PC-9 (cell line): ENCODE measurements at regions not wholly inside any gene's neighbourhood (a gene's known extent, or its start where the extent isn't known, plus 50 kb on each side); places are given as distances from the start of the nearest gene placed in this dataset.

Source experiments
- BruUV-seq: library from RNA; stranded (reverse); fragments of 400-500 nt; replicated peaks from 2 replicates; lab custom pipeline; 2021; lab: Mats Ljungman, UMichigan
- CTCF ChIA-PET: fragments of 300-600 bp; sonication (Branson Sonifier 250); formaldehyde crosslinking; loops from one replicate; lab custom pipeline; 2022; ENCODE audit warnings: antibody characterized with exemption; lab: Charles Lee
- POLR2A ChIA-PET: fragments of 300-600 bp; sonication (Branson Sonifier 250); formaldehyde crosslinking; loops from one replicate; lab custom pipeline; 2022; ENCODE audit warnings: antibody characterized with exemption; ENCODE audit not compliant: unreplicated experiment; lab: Charles Lee
- DNase-seq, 2 experiments: peaks; one replicate each; pipeline versions ENCODE4 v3.0.0 to v3.0.0-alpha.2; 2015 to 2022; ENCODE audit warnings: mixed read lengths in 1 of 2
- H2AFZ ChIP-seq: fragments of 200-600 bp; sonication (generic); 2 replicates; pipeline ENCODE4 v1.8.1; 2017; ENCODE audit warnings: antibody characterized with exemption
- H3F3A ChIP-seq: fragments of 200-600 bp; sonication (generic); 2 replicates; pipeline ENCODE4 v1.8.1; 2017; ENCODE audit warnings: antibody characterized with exemption, mild to moderate bottlenecking, low read depth; ENCODE audit not compliant: insufficient read depth
- H3K27ac ChIP-seq: fragments of 200-600 bp; sonication (generic); 2 replicates; pipeline ENCODE4 v1.6.1; 2016; ENCODE audit warnings: mixed run types
- H3K27me3 ChIP-seq: fragments of 200-600 bp; sonication (generic); 2 replicates; pipeline ENCODE4 v1.6.1; 2016; ENCODE audit warnings: low read depth, mixed run types; ENCODE audit not compliant: insufficient read depth
- H3K36me3 ChIP-seq: fragments of 200-600 bp; sonication (generic); 2 replicates; pipeline ENCODE4 v1.6.1; 2016; ENCODE audit warnings: low read depth, mixed run types
- H3K4me1 ChIP-seq: fragments of 200-600 bp; sonication (generic); replicated peaks from 2 replicates; pipeline ENCODE4 v1.6.1; 2016; ENCODE audit warnings: mixed run types; ENCODE audit not compliant: insufficient read depth
- H3K4me2 ChIP-seq: fragments of 200-600 bp; sonication (generic); 2 replicates; pipeline ENCODE4 v1.6.1; 2017; ENCODE audit warnings: mixed run types
- H3K4me3 ChIP-seq: fragments of 200-600 bp; sonication (generic); 2 replicates; pipeline ENCODE4 v1.6.1; 2016; ENCODE audit warnings: mixed run types
- H3K79me2 ChIP-seq: fragments of 200-600 bp; sonication (generic); 2 replicates; pipeline ENCODE4 v1.6.1; 2017; ENCODE audit warnings: low read depth, mixed run types
- H3K9me2 ChIP-seq: fragments of 200-600 bp; sonication (generic); 2 replicates; pipeline ENCODE4 v1.8.1; 2017; ENCODE audit warnings: mild to moderate bottlenecking; ENCODE audit not compliant: insufficient read depth
- H3K9me3 ChIP-seq: fragments of 200-600 bp; sonication (generic); 2 replicates; pipeline ENCODE4 v1.8.1; 2016; ENCODE audit warnings: low read depth; ENCODE audit not compliant: insufficient read depth
- H4K20me1 ChIP-seq: fragments of 200-600 bp; sonication (generic); 2 replicates; pipeline ENCODE4 v1.8.1; 2017; ENCODE audit not compliant: insufficient read depth
- CTCF ChIP-seq: fragments of 200-600 bp; sonication (generic); conservative IDR thresholded peaks from 2 replicates; pipeline ENCODE4 v1.6.1; 2017; ENCODE audit warnings: mixed run types, antibody characterized with exemption, mild to moderate bottlenecking, moderate library complexity
- EZH2 ChIP-seq: fragments of 200-600 bp; sonication (generic); IDR thresholded peaks from 2 replicates; pipeline ENCODE4 v1.8.0; 2017; ENCODE audit warnings: antibody characterized with exemption, low read depth
- intact Hi-C: fragments of 100-400 bp; cut with micrococcal nuclease; formaldehyde crosslinking; loops from one replicate; pipeline ENCODE4 v1.10.0; 2022; ENCODE audit not compliant: unreplicated experiment

- no peaks in the 10 kb centered on the region for H3K36me3 ChIP-seq
- no peaks in the 10 kb centered on the region for H3F3A ChIP-seq
- H4K20me1 ChIP-seq, result no peaks in the 10 kb centered on the region
- H3K9me3 ChIP-seq, result no peaks in the 10 kb centered on the region
- no peaks in the 10 kb centered on the region for H3K9me2 ChIP-seq
- H3K4me3 ChIP-seq, result no peak overlapping the region
- H2AFZ ChIP-seq, result no peak overlapping the region
- TF ChIP-seq EZH2, result no peak
- TF ChIP-seq CTCF, result no peak
- intact Hi-C loops, result no loop called here
- BruUV-seq, result no TSS peak
- ChIA-PET CTCF (no interaction called here), POLR2A (no interaction called here)
- H3K27ac ChIP-seq, result no peak overlapping the region
- no peak overlapping the region for H3K4me2 ChIP-seq
- H3K27me3 ChIP-seq, result no peaks in the 10 kb centered on the region
- no peaks in the 10 kb centered on the region for H3K79me2 ChIP-seq
- no peak for DNase-seq
- peaks cover 5% of the 10 kb centered on the region; the same call in 1 of the 2 replicates for H3K4me1 ChIP-seq
Measured at GRCh38 chr5:71891406-71891805, 172.3 kb downstream of the CARTPT start.

GRCh38 chr5:71891856-71892255, 172.8 kb downstream of the CARTPT start:
- Histone ChIP-seq H4K20me1 (no peaks in the 10 kb centered on the region), H3K27me3 (no peaks in the 10 kb centered on the region), H2AFZ (no peak overlapping the region), H3K4me3 (no peak overlapping the region), H3K4me1 (peaks cover 5% of the 10 kb centered on the region; the same call in 1 of the 2 replicates), H3K9me3 (no peaks in the 10 kb centered on the region), H3K4me2 (no peak overlapping the region), H3K79me2 (no peaks in the 10 kb centered on the region), H3K27ac (no peak overlapping the region), H3F3A (no peaks in the 10 kb centered on the region), H3K9me2 (no peaks in the 10 kb centered on the region), H3K36me3 (no peaks in the 10 kb centered on the region)
- peak; percentile 57 to 65 for DNase-seq
- ChIA-PET POLR2A (interaction anchor here (0.6 to 0.7 kb wide), 2 partner anchors 12 to 341 kb away, joined by 4 to 6 read pairs; no protein-coding TSS in a partner anchor), CTCF (interaction anchor here (0.6 kb wide), 1 partner anchor 244 kb away, joined by 5 read pairs; no protein-coding TSS in a partner anchor)
- TF ChIP-seq CTCF (no peak), EZH2 (no peak)
- no TSS peak for BruUV-seq
- intact Hi-C loops, result no loop called here

GRCh38 chr5:71892641-71893365, 173.7 kb downstream of the CARTPT start:
- intact Hi-C loops, result no loop called here
- Histone ChIP-seq H3K79me2 (no peaks in the 10 kb centered on the region), H3K27me3 (no peaks in the 10 kb centered on the region), H3F3A (no peaks in the 10 kb centered on the region), H3K4me3 (no peak overlapping the region), H3K4me1 (peaks cover 5% of the 10 kb centered on the region; the same call in 1 of the 2 replicates), H3K9me2 (no peaks in the 10 kb centered on the region), H4K20me1 (no peaks in the 10 kb centered on the region), H3K9me3 (no peaks in the 10 kb centered on the region), H2AFZ (no peak overlapping the region), H3K27ac (no peak overlapping the region), H3K36me3 (no peaks in the 10 kb centered on the region), H3K4me2 (no peak overlapping the region)
- no TSS peak for BruUV-seq
- ChIA-PET CTCF (interaction anchor here (0.5 to 0.6 kb wide), 2 partner anchors 243 to 356 kb away, joined by 3 to 5 read pairs; no protein-coding TSS in a partner anchor), POLR2A (interaction anchor here (0.6 kb wide), 1 partner anchor 340 kb away, joined by 4 read pairs; no protein-coding TSS in a partner anchor)
- TF ChIP-seq CTCF (no peak), EZH2 (no peak)
- no peak for DNase-seq
